ENCODE measurements at regions not wholly inside any gene's neighbourhood (a gene's known extent, or its start where the extent isn't known, plus 50 kb on each side); places are given as distances from the start of the nearest gene placed in this dataset.

GRCh38 chr1:232863544-232864275 lies 58.5 kb downstream of the MAP10 start:
- no peak for TF ChIP-seq CTCF (conservative IDR thresholded peaks at IDR 0.05; ENCODE audit: low read length)
- TF ChIP-seq EZH2phosphoT487 (IDR thresholded peaks at IDR 0.05; ENCODE audit: borderline replicate concordance, low read depth, low read length), result no peak

Measured in OCI-LY7 (cell line).